ENCODE measurements at regions not wholly inside any gene's neighbourhood (a gene's known extent, or its start where the extent isn't known, plus 50 kb on each side); places are given as distances from the start of the nearest gene placed in this dataset.

- TF ChIP-seq, protein P1, sequence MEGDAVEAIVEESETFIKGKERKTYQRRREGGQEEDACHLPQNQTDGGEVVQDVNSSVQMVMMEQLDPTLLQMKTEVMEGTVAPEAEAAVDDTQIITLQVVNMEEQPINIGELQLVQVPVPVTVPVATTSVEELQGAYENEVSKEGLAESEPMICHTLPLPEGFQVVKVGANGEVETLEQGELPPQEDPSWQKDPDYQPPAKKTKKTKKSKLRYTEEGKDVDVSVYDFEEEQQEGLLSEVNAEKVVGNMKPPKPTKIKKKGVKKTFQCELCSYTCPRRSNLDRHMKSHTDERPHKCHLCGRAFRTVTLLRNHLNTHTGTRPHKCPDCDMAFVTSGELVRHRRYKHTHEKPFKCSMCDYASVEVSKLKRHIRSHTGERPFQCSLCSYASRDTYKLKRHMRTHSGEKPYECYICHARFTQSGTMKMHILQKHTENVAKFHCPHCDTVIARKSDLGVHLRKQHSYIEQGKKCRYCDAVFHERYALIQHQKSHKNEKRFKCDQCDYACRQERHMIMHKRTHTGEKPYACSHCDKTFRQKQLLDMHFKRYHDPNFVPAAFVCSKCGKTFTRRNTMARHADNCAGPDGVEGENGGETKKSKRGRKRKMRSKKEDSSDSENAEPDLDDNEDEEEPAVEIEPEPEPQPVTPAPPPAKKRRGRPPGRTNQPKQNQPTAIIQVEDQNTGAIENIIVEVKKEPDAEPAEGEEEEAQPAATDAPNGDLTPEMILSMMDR (optimal IDR thresholded peaks at IDR 0.05 in 1 of 3, IDR thresholded peaks at IDR 0.05 in 1 of 3, conservative IDR thresholded peaks at IDR 0.05 in 1 of 3; ENCODE audit: extremely low read depth in 1 of 3, insufficient read depth in 2 of 3, low read length in 3 of 3): no peak
- TF ChIP-seq EZH2 (IDR thresholded peaks at IDR 0.05; ENCODE audit: low read length): no peak
These were observed 82.7 kb downstream of the PFDN4 start for GRCh38 chr20:54290636-54291035.

Measured in keratinocyte (primary cell).